VCaP (cell line): ENCODE measurements at regions not wholly inside any gene's neighbourhood (a gene's known extent, or its start where the extent isn't known, plus 50 kb on each side); places are given as distances from the start of the nearest gene placed in this dataset.

Source experiments
- H3K27ac ChIP-seq: fragments of 450-650 bp; 2 replicates; pipeline ENCODE4 v1.5.1; 2017
- TF ChIP-seq, protein P1 (sequence below): fragments of 450-650 bp; conservative IDR thresholded peaks from 2 replicates; pipeline ENCODE4 v1.5.1; 2017; ENCODE audit warnings: mild to moderate bottlenecking, moderate library complexity

DNA sequence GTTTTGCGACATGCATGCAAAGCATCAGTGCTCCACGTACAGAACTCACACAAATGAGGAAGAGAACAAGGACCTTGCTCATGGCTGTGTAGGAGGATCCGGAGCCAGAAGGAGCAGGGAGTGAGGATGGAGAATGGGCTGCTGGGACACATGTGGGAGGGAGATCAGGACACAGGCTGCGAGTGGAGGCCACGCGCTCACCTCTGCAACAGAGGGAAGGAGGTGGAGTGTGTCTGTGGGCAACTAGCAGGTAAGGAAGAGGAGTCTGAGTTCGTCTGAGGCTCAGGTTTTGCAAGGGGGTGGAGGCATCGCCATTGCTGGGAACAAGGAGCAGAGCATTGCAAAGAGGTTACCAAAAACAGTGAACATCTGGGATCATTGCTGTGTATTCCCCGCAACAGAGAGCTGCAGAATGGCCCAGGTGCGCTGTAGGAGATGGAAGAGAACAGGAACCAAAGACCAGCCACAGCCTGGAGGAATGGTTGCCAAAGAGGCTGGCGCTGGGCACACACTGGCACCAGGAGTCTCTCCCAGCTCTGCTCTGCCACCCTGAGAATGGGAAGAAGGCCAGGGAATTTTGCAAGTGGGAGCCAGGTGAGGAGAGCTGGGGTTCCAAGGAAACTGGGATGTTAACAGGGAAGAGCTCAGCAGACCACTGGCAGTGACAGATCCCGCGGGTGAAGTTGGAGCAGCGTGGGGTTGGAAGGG lies 90.0 kb upstream of the RPS6KA2 start:
- H3K27ac ChIP-seq: no peak overlapping the region
- TF ChIP-seq, protein P1, sequence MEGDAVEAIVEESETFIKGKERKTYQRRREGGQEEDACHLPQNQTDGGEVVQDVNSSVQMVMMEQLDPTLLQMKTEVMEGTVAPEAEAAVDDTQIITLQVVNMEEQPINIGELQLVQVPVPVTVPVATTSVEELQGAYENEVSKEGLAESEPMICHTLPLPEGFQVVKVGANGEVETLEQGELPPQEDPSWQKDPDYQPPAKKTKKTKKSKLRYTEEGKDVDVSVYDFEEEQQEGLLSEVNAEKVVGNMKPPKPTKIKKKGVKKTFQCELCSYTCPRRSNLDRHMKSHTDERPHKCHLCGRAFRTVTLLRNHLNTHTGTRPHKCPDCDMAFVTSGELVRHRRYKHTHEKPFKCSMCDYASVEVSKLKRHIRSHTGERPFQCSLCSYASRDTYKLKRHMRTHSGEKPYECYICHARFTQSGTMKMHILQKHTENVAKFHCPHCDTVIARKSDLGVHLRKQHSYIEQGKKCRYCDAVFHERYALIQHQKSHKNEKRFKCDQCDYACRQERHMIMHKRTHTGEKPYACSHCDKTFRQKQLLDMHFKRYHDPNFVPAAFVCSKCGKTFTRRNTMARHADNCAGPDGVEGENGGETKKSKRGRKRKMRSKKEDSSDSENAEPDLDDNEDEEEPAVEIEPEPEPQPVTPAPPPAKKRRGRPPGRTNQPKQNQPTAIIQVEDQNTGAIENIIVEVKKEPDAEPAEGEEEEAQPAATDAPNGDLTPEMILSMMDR: no peak

- TF ChIP-seq, protein P1: no peak
- no peak overlapping the region for H3K27ac ChIP-seq
Measured at GRCh38 chr6:166715992-166716391, 88.9 kb upstream of the RPS6KA2 start.

DNA sequence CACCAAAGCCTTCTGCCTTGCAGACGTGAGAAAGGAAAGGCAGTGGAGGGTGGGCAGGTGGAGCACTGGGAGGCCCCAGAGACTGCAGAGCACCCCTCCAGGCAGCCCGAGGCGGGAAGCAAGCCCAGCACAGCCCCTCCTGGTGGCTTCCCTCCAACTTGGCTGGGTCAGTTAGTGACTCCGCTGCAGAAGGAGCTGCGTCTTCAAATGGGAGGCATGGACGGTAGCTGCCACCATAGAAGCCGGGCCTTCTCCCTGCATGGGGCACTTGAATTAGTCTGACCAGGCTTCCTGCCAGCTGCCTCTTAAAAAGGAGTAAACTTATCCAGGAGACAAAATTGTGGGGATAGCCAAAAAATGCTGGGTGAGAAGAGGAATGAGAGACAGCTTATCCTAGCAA lies 88.0 kb upstream of the RPS6KA2 start:
- no peak overlapping the region for H3K27ac ChIP-seq
- TF ChIP-seq, protein P1: no peak

GRCh38 chr6:166714581-166714980 lies 87.5 kb upstream of the RPS6KA2 start:
- TF ChIP-seq, protein P1: no peak
- H3K27ac ChIP-seq: no peak overlapping the region

DNA sequence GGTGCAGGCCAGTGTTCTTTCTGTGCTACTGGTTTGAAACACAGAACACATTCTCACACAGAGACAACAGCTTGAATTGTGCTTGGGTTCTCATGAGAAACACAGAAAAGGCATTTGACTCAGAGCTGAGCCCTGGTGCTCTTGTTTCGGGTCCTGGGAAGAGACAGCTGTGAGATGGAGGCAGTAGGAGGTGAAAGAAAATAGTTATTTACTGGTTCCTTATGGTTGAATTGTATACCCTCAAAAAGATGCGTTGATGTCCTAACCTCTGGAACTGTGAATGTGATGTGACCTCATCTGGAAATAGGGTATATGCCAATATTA lies 87.1 kb upstream of the RPS6KA2 start:
- TF ChIP-seq, protein P1: no peak
- H3K27ac ChIP-seq: no peak overlapping the region

GRCh38 chr6:166713434-166714186 lies 86.6 kb upstream of the RPS6KA2 start:
- TF ChIP-seq, protein P1: no peak

DNA sequence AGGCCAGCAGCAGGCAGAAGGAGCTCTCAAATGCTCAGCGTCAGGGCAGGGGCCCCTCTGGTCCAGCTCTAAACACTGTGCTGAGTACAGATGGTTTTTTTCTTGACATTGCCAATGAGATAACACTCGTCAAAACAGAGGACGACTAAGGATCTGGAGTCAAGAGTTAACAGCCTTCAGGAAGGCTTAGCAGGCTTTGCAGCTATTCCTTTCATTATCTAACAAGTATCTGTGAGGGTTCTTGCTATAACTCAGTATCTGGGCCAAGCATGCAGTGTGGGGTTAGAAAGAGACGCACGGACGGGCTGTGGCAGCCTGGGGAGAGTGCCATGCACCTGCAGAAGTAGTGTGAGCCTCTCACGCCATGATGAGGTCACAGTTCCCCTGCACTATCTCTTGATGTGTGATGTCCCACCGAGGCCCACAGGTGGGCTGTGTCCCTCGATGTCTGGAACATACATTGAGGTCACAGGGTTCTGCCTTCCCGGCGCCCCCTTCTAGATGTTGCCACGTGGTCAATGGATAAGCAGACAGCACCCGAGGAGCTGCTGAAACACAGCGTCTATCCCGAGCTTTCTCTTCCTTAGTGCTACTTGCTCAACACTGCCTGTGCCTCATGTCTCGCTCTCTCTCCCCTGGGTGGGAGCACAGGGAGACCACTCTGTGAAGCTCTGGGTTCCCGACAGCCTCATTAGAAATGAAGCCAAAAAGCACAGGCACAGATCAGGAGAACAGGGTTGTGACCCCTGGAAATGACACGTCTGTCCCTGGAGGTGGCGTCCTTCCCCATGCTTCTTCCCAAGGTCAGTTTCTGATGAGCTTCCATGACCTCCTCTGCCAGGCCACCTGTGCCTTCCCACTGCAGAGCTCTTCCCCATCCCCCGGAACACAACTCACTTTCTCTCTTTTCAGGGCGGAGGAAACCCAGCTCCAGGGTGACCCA lies 85.5 kb upstream of the RPS6KA2 start:
- H3K27ac ChIP-seq: no peak overlapping the region
- TF ChIP-seq, protein P1: no peak

More at GRCh38 chr6:166713434-166714186, 86.6 kb upstream of the RPS6KA2 start:
- H3K27ac ChIP-seq: no peak overlapping the region
